A673 (cell line): ENCODE measurements at regions not wholly inside any gene's neighbourhood (a gene's known extent, or its start where the extent isn't known, plus 50 kb on each side); places are given as distances from the start of the nearest gene placed in this dataset.

ENCODE experiments used
- EZH2 ChIP-seq: fragments of 200-600 bp; sonication (generic); IDR thresholded peaks from 2 replicates; pipeline ENCODE4 v1.6.1; 2017; ENCODE audit warnings: borderline replicate concordance, low read depth, mild to moderate bottlenecking, mixed read lengths, antibody characterized with exemption, low read length; ENCODE audit not compliant: poor library complexity, severe bottlenecking
- TF ChIP-seq, protein P1 (sequence below): fragments of 300-800, 200-600 bp; sonication (generic); conservative IDR thresholded peaks from 2 replicates; pipeline ENCODE4 v1.5.1; 2017; ENCODE audit warnings: low read depth, mild to moderate bottlenecking, antibody characterized with exemption, low read length, moderate library complexity, mixed read lengths

- TF ChIP-seq, protein P1, sequence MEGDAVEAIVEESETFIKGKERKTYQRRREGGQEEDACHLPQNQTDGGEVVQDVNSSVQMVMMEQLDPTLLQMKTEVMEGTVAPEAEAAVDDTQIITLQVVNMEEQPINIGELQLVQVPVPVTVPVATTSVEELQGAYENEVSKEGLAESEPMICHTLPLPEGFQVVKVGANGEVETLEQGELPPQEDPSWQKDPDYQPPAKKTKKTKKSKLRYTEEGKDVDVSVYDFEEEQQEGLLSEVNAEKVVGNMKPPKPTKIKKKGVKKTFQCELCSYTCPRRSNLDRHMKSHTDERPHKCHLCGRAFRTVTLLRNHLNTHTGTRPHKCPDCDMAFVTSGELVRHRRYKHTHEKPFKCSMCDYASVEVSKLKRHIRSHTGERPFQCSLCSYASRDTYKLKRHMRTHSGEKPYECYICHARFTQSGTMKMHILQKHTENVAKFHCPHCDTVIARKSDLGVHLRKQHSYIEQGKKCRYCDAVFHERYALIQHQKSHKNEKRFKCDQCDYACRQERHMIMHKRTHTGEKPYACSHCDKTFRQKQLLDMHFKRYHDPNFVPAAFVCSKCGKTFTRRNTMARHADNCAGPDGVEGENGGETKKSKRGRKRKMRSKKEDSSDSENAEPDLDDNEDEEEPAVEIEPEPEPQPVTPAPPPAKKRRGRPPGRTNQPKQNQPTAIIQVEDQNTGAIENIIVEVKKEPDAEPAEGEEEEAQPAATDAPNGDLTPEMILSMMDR = no peak
- TF ChIP-seq EZH2 = no peak
These were observed 71.9 kb downstream of the NR2F2 start for GRCh38 chr15:96402403-96402802.
